Kidney epithelial cell (primary cell): ENCODE measurements at regions not wholly inside any gene's neighbourhood (a gene's known extent, or its start where the extent isn't known, plus 50 kb on each side); places are given as distances from the start of the nearest gene placed in this dataset.

ENCODE experiments used
- DNase-seq: peaks from one replicate; pipeline ENCODE4 v3.0.0-alpha.2; 2010; ENCODE audit warnings: low read depth
- H3K27me3 ChIP-seq: 2 replicates; pipeline ENCODE4 v1.6.0; 2011; ENCODE audit warnings: low read length; ENCODE audit not compliant: control insufficient read depth, insufficient read depth
- H3K36me3 ChIP-seq: 2 replicates; pipeline ENCODE4 v1.5.1; 2011; ENCODE audit warnings: low read length; ENCODE audit not compliant: control insufficient read depth, insufficient read depth
- H3K4me3 ChIP-seq: 2 replicates; pipeline ENCODE4 v1.5.1; 2011; ENCODE audit warnings: low read depth, mild to moderate bottlenecking, control low read depth, low read length
- TF ChIP-seq, protein P1 (sequence below): IDR thresholded peaks from 2 replicates; pipeline ENCODE4 v1.5.1; 2011; ENCODE audit warnings: mild to moderate bottlenecking, moderate library complexity, low read length, control low read depth, inconsistent platforms; ENCODE audit not compliant: insufficient read depth, poor library complexity, severe bottlenecking

- H3K27me3 ChIP-seq, result no peaks in the 10 kb centered on the region
- DNase-seq, result no peak
- TF ChIP-seq, protein P1, sequence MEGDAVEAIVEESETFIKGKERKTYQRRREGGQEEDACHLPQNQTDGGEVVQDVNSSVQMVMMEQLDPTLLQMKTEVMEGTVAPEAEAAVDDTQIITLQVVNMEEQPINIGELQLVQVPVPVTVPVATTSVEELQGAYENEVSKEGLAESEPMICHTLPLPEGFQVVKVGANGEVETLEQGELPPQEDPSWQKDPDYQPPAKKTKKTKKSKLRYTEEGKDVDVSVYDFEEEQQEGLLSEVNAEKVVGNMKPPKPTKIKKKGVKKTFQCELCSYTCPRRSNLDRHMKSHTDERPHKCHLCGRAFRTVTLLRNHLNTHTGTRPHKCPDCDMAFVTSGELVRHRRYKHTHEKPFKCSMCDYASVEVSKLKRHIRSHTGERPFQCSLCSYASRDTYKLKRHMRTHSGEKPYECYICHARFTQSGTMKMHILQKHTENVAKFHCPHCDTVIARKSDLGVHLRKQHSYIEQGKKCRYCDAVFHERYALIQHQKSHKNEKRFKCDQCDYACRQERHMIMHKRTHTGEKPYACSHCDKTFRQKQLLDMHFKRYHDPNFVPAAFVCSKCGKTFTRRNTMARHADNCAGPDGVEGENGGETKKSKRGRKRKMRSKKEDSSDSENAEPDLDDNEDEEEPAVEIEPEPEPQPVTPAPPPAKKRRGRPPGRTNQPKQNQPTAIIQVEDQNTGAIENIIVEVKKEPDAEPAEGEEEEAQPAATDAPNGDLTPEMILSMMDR, result no peak
- no peak overlapping the region for H3K4me3 ChIP-seq
- H3K36me3 ChIP-seq, result no peaks in the 10 kb centered on the region
These were observed 101.8 kb downstream of the SPRY4 start for GRCh38 chr5:142222866-142223558.

- no peak for DNase-seq
These were observed 102.5 kb downstream of the SPRY4 start for GRCh38 chr5:142222225-142222865.

DNA sequence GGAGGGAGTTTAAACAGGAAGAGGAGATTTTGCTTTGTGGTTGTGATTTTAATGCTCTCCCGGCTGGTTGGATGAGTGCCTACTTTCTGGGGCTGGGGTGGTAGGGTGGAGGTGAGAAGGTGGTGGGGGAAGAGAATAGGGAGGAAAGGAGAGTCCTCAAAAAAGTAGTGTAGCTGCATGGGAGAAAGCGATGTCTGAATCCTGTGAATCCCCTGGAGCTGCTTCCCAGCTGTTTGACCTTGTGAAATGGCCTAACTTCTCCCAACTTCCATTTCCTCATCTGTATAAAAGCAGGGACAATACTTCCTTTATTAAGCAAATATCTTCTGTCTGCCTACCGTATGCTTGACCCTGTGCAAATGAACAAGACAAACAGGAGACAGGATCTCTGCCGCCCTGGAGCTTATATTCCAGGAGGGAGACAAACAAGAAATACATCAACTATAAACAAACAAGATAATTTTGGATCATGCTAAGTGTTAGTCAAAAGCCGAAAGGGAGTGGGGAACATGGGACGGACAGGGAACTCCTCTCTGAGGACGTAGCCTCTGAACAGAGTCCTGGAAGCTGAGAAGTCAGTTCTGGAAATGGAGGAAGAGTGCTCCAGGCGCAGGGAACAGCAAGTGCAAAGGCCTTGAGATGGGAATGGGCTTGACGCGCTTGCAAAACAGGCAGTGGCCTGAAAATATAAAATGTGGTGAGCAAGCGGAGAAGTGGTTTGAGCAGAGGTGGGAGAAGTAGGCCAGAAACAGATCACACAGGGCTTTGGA, 103.5 kb downstream of the SPRY4 start:
- TF ChIP-seq, protein P1, result no peak
- H3K27me3 ChIP-seq, result no peaks in the 10 kb centered on the region
- H3K4me3 ChIP-seq, result no peak overlapping the region
- no peak for DNase-seq
- no peaks in the 10 kb centered on the region for H3K36me3 ChIP-seq

More at GRCh38 chr5:142222225-142222865, 102.5 kb downstream of the SPRY4 start:
- H3K36me3 ChIP-seq, result no peaks in the 10 kb centered on the region
- H3K4me3 ChIP-seq, result no peak overlapping the region
- TF ChIP-seq, protein P1, result no peak
- no peaks in the 10 kb centered on the region for H3K27me3 ChIP-seq

GRCh38 chr5:142219146-142219545, 105.7 kb downstream of the SPRY4 start:
- Histone ChIP-seq H3K36me3 (no peaks in the 10 kb centered on the region), H3K27me3 (no peaks in the 10 kb centered on the region), H3K4me3 (no peak overlapping the region)
- TF ChIP-seq, protein P1, result no peak
- no peak for DNase-seq

DNA sequence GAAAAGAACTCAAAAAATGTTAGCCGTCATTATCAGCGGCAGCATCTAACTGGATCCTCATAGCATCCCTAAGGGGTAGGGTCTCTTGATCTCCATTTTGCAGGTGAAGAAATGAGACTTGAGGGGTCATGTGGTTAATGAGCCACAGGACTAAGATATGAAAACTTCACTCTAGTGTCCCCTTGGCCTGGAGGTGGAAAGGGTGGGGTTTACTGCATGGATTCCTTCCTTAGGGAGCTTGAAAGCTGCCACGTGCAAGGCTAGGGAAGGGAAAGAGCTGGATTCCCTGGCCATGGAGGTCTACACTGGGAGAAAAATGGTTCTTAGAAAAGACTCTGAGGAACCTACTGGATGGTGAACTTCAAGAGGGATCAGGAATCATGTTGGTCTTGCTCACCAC, 107.9 kb downstream of the SPRY4 start:
- TF ChIP-seq, protein P1, result no peak
- H3K36me3 ChIP-seq, result no peaks in the 10 kb centered on the region
- H3K27me3 ChIP-seq, result no peaks in the 10 kb centered on the region
- DNase-seq, result no peak
- H3K4me3 ChIP-seq, result no peak overlapping the region
